HG02884 (cell line): ENCODE measurements at regions not wholly inside any gene's neighbourhood (a gene's known extent, or its start where the extent isn't known, plus 50 kb on each side); places are given as distances from the start of the nearest gene placed in this dataset.
"Not testable (repeated sequence)": the region's sequence is repeated elsewhere in the genome, so short reads cannot be mapped to it uniquely, and the experiment has no call there.

Experiments
- ATAC-seq: cut with Tn5 transposase; IDR thresholded peaks from one replicate; pipeline ENCODE4 v1.9.1; 2021; ENCODE audit warnings: mild to moderate bottlenecking, moderate library complexity; ENCODE audit not compliant: unreplicated experiment

GRCh38 chr6:67606906-67607828 lies 1027.9 kb upstream of the ADGRB3 start:
- no peak for ATAC-seq

GRCh38 chr6:67594366-67594765 lies 1040.7 kb upstream of the ADGRB3 start:
- no peak for ATAC-seq

- ATAC-seq, result no peak
These were observed 1041.8 kb upstream of the ADGRB3 start for GRCh38 chr6:67593247-67593646.

DNA sequence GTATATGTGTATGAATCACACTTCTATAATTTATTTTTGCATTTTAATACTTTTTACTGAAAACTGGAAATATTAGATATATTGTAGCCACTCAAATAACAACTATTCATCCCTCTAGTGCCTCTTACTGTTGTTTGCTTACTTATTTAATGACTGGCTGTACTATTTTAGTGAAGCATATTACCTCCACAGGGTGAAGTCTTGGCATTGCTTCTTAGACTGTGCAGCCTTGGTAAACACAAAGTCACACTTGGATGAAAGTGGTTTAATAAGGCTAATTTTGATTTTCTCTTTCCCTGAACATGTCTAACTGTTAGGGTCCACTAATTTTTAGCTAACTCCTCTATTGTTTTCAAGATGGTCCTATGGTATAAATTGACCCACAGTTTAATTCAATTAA lies 1043.2 kb upstream of the ADGRB3 start:
- ATAC-seq, result no peak

GRCh38 chr6:67567842-67568241 lies 1067.2 kb upstream of the ADGRB3 start:
- ATAC-seq, result no peak

DNA sequence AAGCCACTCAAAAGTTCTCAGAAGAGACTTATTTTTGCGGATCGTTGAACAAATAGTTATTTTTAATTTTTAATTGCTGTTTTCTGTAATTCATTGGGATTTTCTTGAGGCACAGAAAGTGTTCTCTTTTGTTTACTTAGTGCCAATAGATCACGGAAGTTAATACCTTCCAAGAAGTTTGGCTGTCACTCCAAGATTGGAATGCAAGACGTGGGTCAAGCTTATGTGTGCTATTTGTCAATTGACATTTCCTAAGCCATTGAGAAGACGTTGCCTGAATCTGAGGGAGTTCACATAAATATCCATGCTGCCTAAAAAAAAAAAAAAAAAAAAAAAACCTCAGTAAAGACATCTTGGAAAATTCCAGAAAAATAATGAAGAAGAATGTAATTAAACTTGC lies 1071.4 kb upstream of the ADGRB3 start:
- ATAC-seq, result no peak

DNA sequence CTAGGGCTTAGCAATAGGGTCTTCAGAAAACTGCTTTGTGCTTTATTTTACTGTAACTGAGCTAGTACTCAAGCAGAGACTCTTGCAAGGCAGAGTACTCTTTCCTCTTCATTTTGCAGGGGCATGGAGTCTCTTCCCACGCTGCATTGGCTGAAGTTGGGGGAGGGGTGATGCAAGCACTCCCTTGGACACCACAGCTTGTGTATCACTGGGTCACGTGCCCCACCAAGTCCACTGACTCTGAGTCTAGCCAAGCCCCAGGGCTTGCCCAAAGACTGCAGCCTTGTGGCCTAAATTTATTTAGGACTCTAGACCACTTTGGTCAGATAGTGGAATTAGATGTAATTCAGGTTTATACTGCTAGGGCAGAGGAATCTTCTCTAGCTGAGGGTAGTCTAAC lies 1075.0 kb upstream of the ADGRB3 start:
- no peak for ATAC-seq

DNA sequence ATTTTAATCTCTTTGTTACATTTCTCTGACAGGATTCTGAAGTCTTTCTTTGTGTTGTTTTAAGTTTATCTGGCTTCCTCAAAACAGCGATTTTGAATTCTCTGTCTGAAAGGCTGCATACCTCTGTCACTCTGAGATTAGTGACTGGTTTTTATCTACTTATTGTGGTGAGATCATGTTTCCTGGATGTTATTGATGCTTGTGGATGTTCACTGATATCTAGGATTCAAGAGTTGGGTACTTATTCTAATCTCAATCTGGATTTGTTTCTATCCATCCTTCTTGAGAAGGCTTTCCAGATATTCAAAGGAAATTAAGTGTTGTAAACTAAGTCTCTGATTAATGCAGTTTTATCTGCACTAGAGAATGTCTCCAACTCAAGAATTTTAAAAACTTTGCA lies 1076.1 kb upstream of the ADGRB3 start:
- ATAC-seq, result no peak

DNA sequence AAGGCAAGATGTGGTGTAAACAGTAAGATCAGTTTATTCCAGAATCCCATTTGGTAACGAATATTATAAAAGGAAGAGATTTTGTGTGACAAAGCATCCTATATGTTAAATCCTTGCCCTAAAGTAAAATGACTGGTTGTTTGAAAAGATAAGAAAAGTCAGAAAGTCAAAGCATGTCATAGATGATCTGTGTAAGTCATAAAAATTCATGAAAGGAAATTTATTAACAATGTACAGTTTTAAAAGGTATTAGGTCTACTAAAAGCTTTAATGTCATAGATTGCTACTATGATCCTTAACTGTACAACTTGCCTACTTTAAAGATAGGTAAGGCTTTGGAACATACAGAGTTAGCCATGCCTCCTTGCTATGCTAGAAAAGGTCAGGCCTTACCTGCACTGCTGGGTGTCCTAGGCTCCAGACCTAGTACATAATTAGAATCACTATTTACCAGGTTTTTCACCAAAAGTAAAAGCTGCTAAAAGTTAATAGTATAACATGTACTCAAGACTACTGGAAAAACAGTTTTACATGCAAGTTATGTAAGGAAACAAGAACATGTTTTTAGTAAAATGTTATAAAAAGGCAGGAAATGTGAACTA lies 1090.1 kb upstream of the ADGRB3 start:
- ATAC-seq, result no peak

GRCh38 chr6:67541586-67541985 lies 1093.5 kb upstream of the ADGRB3 start:
- ATAC-seq, result no peak

GRCh38 chr6:67538032-67538431 lies 1097.0 kb upstream of the ADGRB3 start:
- no peak for ATAC-seq

- ATAC-seq, result no peak
These were observed 1099.1 kb upstream of the ADGRB3 start for GRCh38 chr6:67535946-67536345.

DNA sequence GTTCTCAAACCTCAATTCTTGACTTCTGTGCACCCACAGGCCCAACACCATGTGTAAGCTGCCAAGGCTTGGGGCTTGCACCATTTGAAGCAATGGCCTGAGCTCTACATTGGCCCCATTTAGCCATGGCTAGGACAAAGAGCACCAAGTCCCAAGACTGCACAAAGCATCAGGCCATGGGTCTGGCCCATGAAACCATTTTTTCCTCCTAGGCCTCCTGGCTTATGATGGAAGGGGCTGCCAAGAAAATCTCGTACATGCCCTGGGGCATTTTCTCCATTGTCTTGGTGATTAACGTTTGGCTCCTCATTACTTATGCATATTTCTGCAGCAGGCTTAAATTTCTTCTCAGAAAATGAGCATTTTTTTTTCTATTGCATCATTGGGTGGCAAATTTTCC lies 1128.7 kb upstream of the ADGRB3 start:
- no peak for ATAC-seq

- ATAC-seq, result no peak
These were observed 1133.3 kb upstream of the ADGRB3 start for GRCh38 chr6:67501755-67502154.

DNA sequence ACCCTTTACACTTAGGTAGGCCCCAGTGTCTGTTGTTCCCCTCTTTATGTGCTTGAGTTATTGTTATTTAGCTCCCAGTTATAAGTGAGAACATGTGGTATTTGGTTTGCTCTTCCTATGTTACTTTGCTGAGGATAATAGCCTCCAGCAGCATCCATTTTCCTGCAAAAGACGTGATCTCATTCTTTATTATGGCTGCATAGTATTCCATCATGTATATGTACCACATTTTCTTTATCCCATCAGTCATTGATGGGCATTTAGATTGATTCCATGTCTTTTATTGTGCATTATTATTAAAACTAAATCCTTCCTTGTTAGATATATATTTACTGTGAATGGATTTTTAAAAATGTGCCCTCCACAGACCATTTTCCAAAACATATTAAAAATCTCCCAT lies 1137.3 kb upstream of the ADGRB3 start:
- ATAC-seq, result no peak

GRCh38 chr6:67496191-67496590 lies 1138.9 kb upstream of the ADGRB3 start:
- no peak for ATAC-seq

- ATAC-seq, result no peak
These were observed 1141.4 kb upstream of the ADGRB3 start for GRCh38 chr6:67493682-67494081.

- no peak for ATAC-seq
These were observed 1159.4 kb upstream of the ADGRB3 start for GRCh38 chr6:67475700-67476099.

GRCh38 chr6:67467341-67467740 lies 1167.7 kb upstream of the ADGRB3 start:
- ATAC-seq, result no peak

- not testable (repeated sequence) for ATAC-seq
These were observed 1172.4 kb upstream of the ADGRB3 start for GRCh38 chr6:67462725-67463124.

DNA sequence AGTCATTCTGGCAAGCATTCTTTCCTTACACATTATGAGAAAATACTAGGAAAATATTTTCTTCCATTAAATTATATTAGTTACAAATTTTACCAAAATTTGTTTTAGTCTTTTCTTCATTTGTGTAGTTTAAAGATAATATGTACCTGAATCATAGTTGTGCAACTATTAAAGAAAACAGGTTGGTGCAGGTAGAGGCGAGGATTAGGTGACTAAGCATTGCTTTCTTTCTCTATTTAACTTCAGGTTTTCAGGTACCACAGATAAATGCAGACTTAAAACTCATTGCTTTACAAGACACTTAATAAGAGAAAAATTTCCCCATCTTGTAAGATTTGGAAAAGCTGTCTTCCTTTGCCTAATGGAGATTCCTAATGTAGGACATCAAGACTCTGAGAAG lies 1175.5 kb upstream of the ADGRB3 start:
- ATAC-seq, result no peak

GRCh38 chr6:67458265-67458664 lies 1176.8 kb upstream of the ADGRB3 start:
- ATAC-seq, result no peak
